ENCODE measurements at regions not wholly inside any gene's neighbourhood (a gene's known extent, or its start where the extent isn't known, plus 50 kb on each side); places are given as distances from the start of the nearest gene placed in this dataset.

DNA sequence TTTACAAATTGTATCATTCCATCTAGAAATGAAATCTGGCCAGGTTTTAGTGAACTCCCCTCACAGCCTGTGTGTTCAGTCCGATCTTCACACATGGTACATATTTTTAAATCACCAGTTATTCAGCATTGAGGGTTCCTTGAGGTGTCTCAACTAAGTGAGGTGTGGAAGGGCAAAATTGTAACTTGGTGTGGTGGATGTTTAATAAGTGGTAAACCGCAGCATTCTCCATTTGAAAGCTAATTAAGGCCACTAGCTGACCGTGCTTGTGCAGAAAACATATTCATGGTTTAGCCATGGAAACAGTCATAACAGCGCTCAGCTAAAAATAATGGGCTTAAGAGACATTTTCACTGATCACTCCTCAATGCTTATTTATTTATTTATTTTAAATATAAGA is 786.2 kb upstream of the FANCL start:
- Histone ChIP-seq H3K27me3 (no peaks in the 10 kb centered on the region), H3K9ac (no peak overlapping the region), H3K4me3 (no peak overlapping the region), H3K36me3 (no peaks in the 10 kb centered on the region), H3K4me1 (no peaks in the 10 kb centered on the region), H3K9me3 (replicated peaks in 1 of 11) (no peaks in the 10 kb centered on the region), H3K4me2 (no peak overlapping the region), H4K20me1 (no peaks in the 10 kb centered on the region), H3K27ac (no peak overlapping the region)
- TF ChIP-seq Cebpa-rat (IDR thresholded peaks at IDR 0.05) = no peak

- Histone ChIP-seq H3K4me3 (no peak overlapping the region), H3K9me3 (replicated peaks in 1 of 11) (no peaks in the 10 kb centered on the region), H3K4me2 (no peak overlapping the region), H3K27ac (no peak overlapping the region), H3K36me3 (no peaks in the 10 kb centered on the region), H3K4me1 (no peaks in the 10 kb centered on the region), H4K20me1 (no peaks in the 10 kb centered on the region), H3K27me3 (no peaks in the 10 kb centered on the region), H3K9ac (no peak overlapping the region)
- TF ChIP-seq Cebpa-rat (IDR thresholded peaks at IDR 0.05) = no peak
These were observed 784.1 kb upstream of the FANCL start for GRCh38 chr2:59025157-59025757.

DNA sequence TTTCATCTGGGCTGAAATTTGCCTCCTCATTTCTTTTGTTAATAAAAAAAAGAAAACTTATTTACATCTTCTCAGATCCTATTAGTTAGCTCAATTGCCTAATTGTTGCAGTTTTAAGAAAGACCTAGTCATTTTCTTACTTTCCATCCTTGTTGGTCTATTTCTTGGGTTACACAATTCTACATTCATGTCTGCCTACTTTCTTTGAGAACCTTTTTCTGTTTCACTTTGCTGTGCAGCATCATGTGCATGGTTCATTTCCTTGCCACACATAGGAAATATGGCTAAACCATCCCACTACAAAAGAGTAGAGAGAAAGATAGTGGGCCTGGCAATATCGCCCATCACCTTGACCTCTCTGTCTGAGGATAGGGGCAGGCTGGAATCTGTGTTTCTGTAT is 780.7 kb upstream of the FANCL start:
- H3K36me3 ChIP-seq = no peaks in the 10 kb centered on the region
- no peaks in the 10 kb centered on the region for H3K27me3 ChIP-seq
- H3K4me1 ChIP-seq = no peaks in the 10 kb centered on the region
- TF ChIP-seq Cebpa-rat (IDR thresholded peaks at IDR 0.05) = no peak
- H3K9ac ChIP-seq = no peak overlapping the region
- no peak overlapping the region for H3K27ac ChIP-seq
- H4K20me1 ChIP-seq = no peaks in the 10 kb centered on the region
- H3K4me2 ChIP-seq = no peak overlapping the region
- no peaks in the 10 kb centered on the region for H3K9me3 ChIP-seq (replicated peaks in 1 of 11)
- no peak overlapping the region for H3K4me3 ChIP-seq

GRCh38 chr2:59019566-59020159 is 778.5 kb upstream of the FANCL start:
- no peak for TF ChIP-seq Cebpa-rat (IDR thresholded peaks at IDR 0.05)
- Histone ChIP-seq H3K36me3 (no peaks in the 10 kb centered on the region), H3K9ac (no peak overlapping the region), H3K9me3 (replicated peaks in 1 of 11) (peaks cover 5 to 10% (median 8%) of the 10 kb centered on the region in 11 experiments; a peak in 17 of 22 replicates), H3K4me3 (no peak overlapping the region), H3K4me2 (no peak overlapping the region), H3K27ac (no peak overlapping the region), H3K4me1 (no peaks in the 10 kb centered on the region), H3K27me3 (no peaks in the 10 kb centered on the region), H4K20me1 (no peaks in the 10 kb centered on the region)

DNA sequence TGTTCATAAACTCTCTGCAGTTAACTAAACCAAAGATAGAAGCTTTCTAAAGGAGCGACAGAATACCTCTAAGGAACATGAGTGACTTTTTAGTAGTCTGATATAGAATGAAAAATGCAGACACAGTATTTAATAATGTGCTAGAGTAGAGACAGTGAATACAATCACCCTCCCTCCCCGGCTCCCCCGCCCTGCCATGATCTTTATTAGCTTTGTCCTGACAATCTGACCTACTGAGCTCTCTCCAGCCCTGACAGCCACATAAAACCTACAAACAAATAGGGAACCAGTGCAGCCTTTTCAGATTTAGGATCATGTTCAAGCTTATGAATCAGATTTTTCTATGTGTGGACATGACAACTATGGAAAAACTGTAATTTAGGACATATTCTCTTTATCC is 777.6 kb upstream of the FANCL start:
- no peak overlapping the region for H3K4me2 ChIP-seq
- H3K27ac ChIP-seq = no peak overlapping the region
- H3K27me3 ChIP-seq = no peaks in the 10 kb centered on the region
- TF ChIP-seq Cebpa-rat (IDR thresholded peaks at IDR 0.05) = no peak
- H3K9me3 ChIP-seq (replicated peaks in 1 of 11) = peaks cover 5 to 10% (median 8%) of the 10 kb centered on the region in 11 experiments; a peak in 17 of 22 replicates
- H3K9ac ChIP-seq = no peak overlapping the region
- no peaks in the 10 kb centered on the region for H3K4me1 ChIP-seq
- no peaks in the 10 kb centered on the region for H4K20me1 ChIP-seq
- H3K4me3 ChIP-seq = no peak overlapping the region
- H3K36me3 ChIP-seq = no peaks in the 10 kb centered on the region

DNA sequence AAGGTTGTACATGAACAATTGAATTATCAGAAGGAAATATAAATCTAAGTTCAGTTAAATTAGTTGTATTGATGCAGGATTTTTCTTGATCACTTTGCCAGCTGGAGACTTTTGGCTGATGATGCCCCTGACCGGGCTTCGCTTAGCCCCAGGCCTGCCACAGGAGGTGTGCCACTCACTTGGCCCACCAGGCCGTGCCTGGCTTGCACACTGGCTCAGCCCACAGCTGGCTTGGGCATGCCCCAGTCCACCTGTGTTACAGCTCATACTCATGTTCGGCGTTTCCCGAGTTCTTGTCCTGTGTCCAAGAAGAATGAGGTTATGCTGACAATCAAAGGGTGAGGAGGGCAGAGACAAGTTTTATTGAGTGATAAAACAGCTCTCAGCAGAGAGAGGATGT is 773.9 kb upstream of the FANCL start:
- no peak overlapping the region for H3K9ac ChIP-seq
- H3K4me3 ChIP-seq = no peak overlapping the region
- H3K27me3 ChIP-seq = no peaks in the 10 kb centered on the region
- no peaks in the 10 kb centered on the region for H3K4me1 ChIP-seq
- no peak for TF ChIP-seq Cebpa-rat (IDR thresholded peaks at IDR 0.05)
- H3K4me2 ChIP-seq = no peak overlapping the region
- no peaks in the 10 kb centered on the region for H4K20me1 ChIP-seq
- no peaks in the 10 kb centered on the region for H3K36me3 ChIP-seq
- H3K27ac ChIP-seq = no peak overlapping the region
- H3K9me3 ChIP-seq (replicated peaks in 1 of 11) = peaks cover 5 to 10% (median 8%) of the 10 kb centered on the region in 11 experiments; a peak in 17 of 22 replicates

DNA sequence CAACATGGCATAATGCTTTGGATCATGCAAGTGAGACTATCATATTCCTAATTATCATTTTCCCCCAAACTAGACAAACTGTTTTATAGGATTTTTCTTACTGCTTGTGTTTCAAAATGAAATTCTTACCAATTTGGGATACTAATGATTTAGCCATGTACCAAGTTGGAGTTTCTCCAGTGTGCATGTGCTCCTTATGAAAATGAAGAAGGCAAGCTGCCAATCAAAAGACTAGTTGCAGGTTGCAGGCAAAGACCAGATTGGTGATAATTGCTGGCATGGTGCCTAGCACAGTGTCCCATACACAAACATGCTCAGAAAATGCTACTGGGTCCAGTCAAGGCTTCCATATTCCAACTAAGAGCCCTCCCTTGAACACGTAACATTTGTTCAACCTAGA is 771.8 kb upstream of the FANCL start:
- Histone ChIP-seq H3K4me2 (no peak overlapping the region), H3K9ac (no peak overlapping the region), H3K36me3 (no peaks in the 10 kb centered on the region), H4K20me1 (no peaks in the 10 kb centered on the region), H3K27ac (no peak overlapping the region), H3K4me1 (peaks cover 0 to 7% (median 5%) of the 10 kb centered on the region in 10 experiments; a peak in 12 of 20 replicates), H3K9me3 (replicated peaks in 1 of 11) (peaks cover 5 to 10% (median 8%) of the 10 kb centered on the region in 11 experiments; a peak in 17 of 22 replicates), H3K4me3 (no peak overlapping the region), H3K27me3 (no peaks in the 10 kb centered on the region)
- TF ChIP-seq Cebpa-rat (IDR thresholded peaks at IDR 0.05) = no peak

DNA sequence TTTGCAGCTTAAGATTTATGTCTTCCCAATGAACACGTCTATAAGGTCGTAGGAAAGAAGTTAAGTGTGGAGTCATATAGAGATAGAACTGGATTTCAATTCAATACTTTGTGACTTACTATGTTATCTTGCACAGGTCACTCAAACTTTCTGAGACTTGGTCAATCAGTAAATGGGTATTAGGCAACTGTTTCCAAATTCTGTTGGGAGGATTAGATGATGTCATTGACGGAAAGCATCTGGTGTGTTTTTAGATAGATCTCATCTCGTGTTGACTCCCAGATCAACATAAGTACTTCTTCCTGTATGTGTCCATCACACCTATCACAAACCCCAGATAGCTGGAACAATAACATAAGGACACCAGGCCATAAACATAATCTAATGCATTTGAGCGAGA is 771.1 kb upstream of the FANCL start:
- no peaks in the 10 kb centered on the region for H3K27me3 ChIP-seq
- peaks cover 0 to 10% (median 7%) of the 10 kb centered on the region in 10 experiments; a peak in 12 of 20 replicates for H3K4me1 ChIP-seq
- H3K4me2 ChIP-seq = no peak overlapping the region
- H3K36me3 ChIP-seq = no peaks in the 10 kb centered on the region
- no peak overlapping the region for H3K27ac ChIP-seq
- TF ChIP-seq Cebpa-rat (IDR thresholded peaks at IDR 0.05) = no peak
- peaks cover 5 to 10% (median 8%) of the 10 kb centered on the region in 11 experiments; a peak in 17 of 22 replicates for H3K9me3 ChIP-seq (replicated peaks in 1 of 11)
- no peak overlapping the region for H3K9ac ChIP-seq
- H3K4me3 ChIP-seq = no peak overlapping the region
- H4K20me1 ChIP-seq = no peaks in the 10 kb centered on the region

GRCh38 chr2:59008950-59009349 is 767.8 kb upstream of the FANCL start:
- H3K27me3 ChIP-seq = no peaks in the 10 kb centered on the region
- H3K9me3 ChIP-seq (replicated peaks in 1 of 11) = no peaks in the 10 kb centered on the region; a peak in 1 of 22 replicates
- no peak for TF ChIP-seq Cebpa-rat (IDR thresholded peaks at IDR 0.05)
- peaks cover 0 to 10% (median 7%) of the 10 kb centered on the region in 10 experiments; a peak in 12 of 20 replicates for H3K4me1 ChIP-seq
- no peak overlapping the region for H3K4me2 ChIP-seq
- no peaks in the 10 kb centered on the region for H4K20me1 ChIP-seq
- no peaks in the 10 kb centered on the region for H3K36me3 ChIP-seq
- no peak overlapping the region for H3K27ac ChIP-seq
- no peak overlapping the region for H3K4me3 ChIP-seq
- H3K9ac ChIP-seq = no peak overlapping the region
